PC-3 (cell line): ENCODE measurements at regions not wholly inside any gene's neighbourhood (a gene's known extent, or its start where the extent isn't known, plus 50 kb on each side); places are given as distances from the start of the nearest gene placed in this dataset.

Source experiments
- ATAC-seq: fragments of 200-7000 bp; cut with Tn5 transposase; 2 replicates; pipeline ENCODE4 v1.9.1; 2020; ENCODE audit warnings: mild to moderate bottlenecking, moderate library complexity
- BruUV-seq: library from RNA; stranded (reverse); fragments of 400-500 nt; replicated peaks from 2 replicates; lab custom pipeline; 2021; lab: Mats Ljungman, UMichigan
- CTCF ChIA-PET: fragments of 300-600 bp; sonication (Branson Sonifier 250); formaldehyde crosslinking; loops from one replicate; lab custom pipeline; 2022; ENCODE audit warnings: antibody characterized with exemption; lab: Charles Lee
- POLR2A ChIA-PET: fragments of 300-600 bp; sonication (Branson Sonifier 250); formaldehyde crosslinking; loops from one replicate; lab custom pipeline; 2022; ENCODE audit warnings: antibody characterized with exemption; ENCODE audit not compliant: unreplicated experiment; lab: Charles Lee
- DNase-seq: peaks from one replicate; pipeline ENCODE4 v3.0.0-alpha.2; 2015
- H2AFZ ChIP-seq: fragments of 300-600 bp; sonication (generic); 2 replicates; pipeline ENCODE4 v1.6.0; 2016; ENCODE audit warnings: antibody characterized with exemption, low read length
- H3F3A ChIP-seq: fragments of 300-600 bp; sonication (generic); one replicate; pipeline ENCODE4 v1.6.0; 2017; ENCODE audit warnings: antibody characterized with exemption, low read length, control low read depth, mild to moderate bottlenecking; ENCODE audit not compliant: unreplicated experiment
- H3K27ac ChIP-seq: fragments of 300-600 bp; sonication (generic); 2 replicates; pipeline ENCODE4 v1.5.1; 2016; ENCODE audit warnings: mild to moderate bottlenecking, low read length
- H3K27me3 ChIP-seq: fragments of 300-600 bp; sonication (generic); 2 replicates; pipeline ENCODE4 v1.6.1; 2016; ENCODE audit warnings: low read length, mixed read lengths
- H3K36me3 ChIP-seq: fragments of 300-600 bp; sonication (generic); 2 replicates; pipeline ENCODE4 v1.6.1; 2016; ENCODE audit warnings: low read depth, mixed run types, low read length, mixed read lengths
- H3K4me1 ChIP-seq: fragments of 300-600 bp; sonication (generic); 2 replicates; pipeline ENCODE4 v1.5.1; 2016; ENCODE audit warnings: low read length; ENCODE audit not compliant: insufficient read depth
- H3K4me2 ChIP-seq: fragments of 300-600 bp; sonication (generic); 2 replicates; pipeline ENCODE4 v1.6.0; 2016; ENCODE audit warnings: low read length
- H3K4me3 ChIP-seq: fragments of 300-600 bp; sonication (generic); 2 replicates; pipeline ENCODE4 v1.5.1; 2016; ENCODE audit warnings: mild to moderate bottlenecking, low read length, mixed read lengths
- H3K79me2 ChIP-seq: fragments of 300-600 bp; sonication (generic); 2 replicates; pipeline ENCODE4 v1.6.1; 2017; ENCODE audit warnings: low read length, mixed read lengths
- H3K9ac ChIP-seq: fragments of 300-600 bp; sonication (generic); 2 replicates; pipeline ENCODE4 v1.6.0; 2016; ENCODE audit warnings: mild to moderate bottlenecking, low read length
- H3K9me2 ChIP-seq: fragments of 300-600 bp; sonication (generic); replicated peaks from 2 replicates; pipeline ENCODE4 v1.6.1; 2016; ENCODE audit warnings: mixed run types, low read length, mixed read lengths
- H3K9me3 ChIP-seq: fragments of 300-600 bp; sonication (generic); 2 replicates; pipeline ENCODE4 v1.6.1; 2016; ENCODE audit warnings: low read length, mixed read lengths
- H4K20me1 ChIP-seq: fragments of 300-600 bp; sonication (generic); 2 replicates; pipeline ENCODE4 v1.6.1; 2016; ENCODE audit warnings: low read length, mixed read lengths
- CTCF ChIP-seq: fragments of 300-600 bp; sonication (generic); conservative IDR thresholded peaks from 2 replicates; pipeline ENCODE4 v1.5.1; 2017; ENCODE audit warnings: antibody characterized with exemption, low read depth, mild to moderate bottlenecking, low read length
- EZH2 ChIP-seq: fragments of 300-600 bp; sonication (generic); IDR thresholded peaks from one replicate; pipeline ENCODE4 v1.6.1; 2017; ENCODE audit warnings: antibody characterized with exemption, mild to moderate bottlenecking, low read length; ENCODE audit not compliant: unreplicated experiment
- EZH2phosphoT487 ChIP-seq: fragments of 300-600 bp; sonication (generic); IDR thresholded peaks from 2 replicates; pipeline ENCODE4 v1.6.1; 2018; ENCODE audit warnings: mild to moderate bottlenecking, antibody characterized with exemption, low read length, borderline replicate concordance
- intact Hi-C: fragments of 100-400 bp; cut with micrococcal nuclease; formaldehyde crosslinking; loops from 2 replicates; pipeline ENCODE4 v1.9.0; 2023

- no peaks in the 10 kb centered on the region for H3K9me3 ChIP-seq
- intact Hi-C loops, result no loop called here
- POLR2A ChIA-PET, result no interaction called here
- no peak overlapping the region for H3K9ac ChIP-seq
- H3K27ac ChIP-seq, result no peak overlapping the region
- H3K4me2 ChIP-seq, result no peak overlapping the region
- DNase-seq (no peak), ATAC-seq (no peak)
- no peaks in the 10 kb centered on the region for H3K9me2 ChIP-seq
- no peak overlapping the region for H3K4me3 ChIP-seq
- no peak overlapping the region for H2AFZ ChIP-seq
- peaks cover 37% of the 10 kb centered on the region for H3K27me3 ChIP-seq
- H3K36me3 ChIP-seq, result no peaks in the 10 kb centered on the region
- no peaks in the 10 kb centered on the region for H3K4me1 ChIP-seq
- CTCF ChIA-PET, result no interaction called here
- TF ChIP-seq EZH2 (no peak), EZH2phosphoT487 (no peak), CTCF (no peak)
- BruUV-seq, result no TSS peak
- H4K20me1 ChIP-seq, result no peaks in the 10 kb centered on the region
- no peaks in the 10 kb centered on the region for H3F3A ChIP-seq
- no peaks in the 10 kb centered on the region for H3K79me2 ChIP-seq
Observed at GRCh38 chr7:121576148-121576917, 180.2 kb upstream of the FAM3C start.

- ChIA-PET POLR2A (no interaction called here), CTCF (interaction anchor here (0.6 kb wide), 1 partner anchor 96 kb away, joined by 3 read pairs; no protein-coding TSS in a partner anchor)
- Histone ChIP-seq H2AFZ (no peak overlapping the region), H3K27ac (no peak overlapping the region), H3K4me2 (no peak overlapping the region), H3K9me3 (no peaks in the 10 kb centered on the region), H3K36me3 (no peaks in the 10 kb centered on the region), H3K9me2 (no peaks in the 10 kb centered on the region), H4K20me1 (no peaks in the 10 kb centered on the region), H3F3A (no peaks in the 10 kb centered on the region), H3K4me1 (no peaks in the 10 kb centered on the region), H3K79me2 (no peaks in the 10 kb centered on the region), H3K27me3 (peaks cover 37% of the 10 kb centered on the region), H3K4me3 (no peak overlapping the region), H3K9ac (no peak overlapping the region)
- DNase-seq (no peak), ATAC-seq (no peak)
- no TSS peak for BruUV-seq
- intact Hi-C loops, result no loop called here
- TF ChIP-seq EZH2 (no peak), EZH2phosphoT487 (no peak), CTCF (no peak)
Observed at GRCh38 chr7:121575194-121575765, 179.2 kb upstream of the FAM3C start.

GRCh38 chr7:121574109-121574508 lies 178.0 kb upstream of the FAM3C start:
- CTCF ChIA-PET, result no interaction called here
- TF ChIP-seq EZH2, result no peak
- TF ChIP-seq EZH2phosphoT487, result no peak
- TF ChIP-seq CTCF, result no peak
- Histone ChIP-seq H3F3A (no peaks in the 10 kb centered on the region), H3K27me3 (peaks cover 31% of the 10 kb centered on the region), H4K20me1 (no peaks in the 10 kb centered on the region), H3K9me2 (no peaks in the 10 kb centered on the region), H3K27ac (no peak overlapping the region), H3K9me3 (no peaks in the 10 kb centered on the region), H3K4me2 (no peak overlapping the region), H3K79me2 (no peaks in the 10 kb centered on the region), H2AFZ (no peak overlapping the region), H3K4me1 (no peaks in the 10 kb centered on the region), H3K4me3 (no peak overlapping the region), H3K9ac (no peak overlapping the region), H3K36me3 (no peaks in the 10 kb centered on the region)
- DNase-seq (no peak), ATAC-seq (no peak)
- POLR2A ChIA-PET, result no interaction called here
- BruUV-seq, result no TSS peak
- intact Hi-C loops, result no loop called here
